ENCODE measurements at regions not wholly inside any gene's neighbourhood (a gene's known extent, or its start where the extent isn't known, plus 50 kb on each side); places are given as distances from the start of the nearest gene placed in this dataset.
"Not testable (repeated sequence)": the region's sequence is repeated elsewhere in the genome, so short reads cannot be mapped to it uniquely, and the experiment has no call there.

- DNase-seq: not testable (repeated sequence)
Observed at GRCh38 chr1:30458730-30459485, 264.5 kb downstream of the MATN1 start.

- DNase-seq: no peak
Observed at GRCh38 chr1:30452925-30453324, 270.5 kb downstream of the MATN1 start.

- no peak for DNase-seq
Observed at GRCh38 chr1:30452170-30452569, 271.2 kb downstream of the MATN1 start.

- DNase-seq: no peak
Observed at GRCh38 chr1:30451532-30452125, 271.8 kb downstream of the MATN1 start.

GRCh38 chr1:30450818-30451233 lies 272.6 kb downstream of the MATN1 start:
- no peak for DNase-seq

- no peak for DNase-seq
Observed at GRCh38 chr1:30450148-30450817, 273.1 kb downstream of the MATN1 start.

GRCh38 chr1:30449428-30450147 lies 273.8 kb downstream of the MATN1 start:
- DNase-seq: no peak

GRCh38 chr1:30449003-30449402 lies 274.4 kb downstream of the MATN1 start:
- no peak for DNase-seq

- no peak for DNase-seq
Observed at GRCh38 chr1:30447701-30448100, 275.7 kb downstream of the MATN1 start.

GRCh38 chr1:30447080-30447479 lies 276.3 kb downstream of the MATN1 start:
- DNase-seq: no peak

- no peak for DNase-seq
Observed at GRCh38 chr1:30446508-30446907, 276.9 kb downstream of the MATN1 start.

- DNase-seq: no peak
Observed at GRCh38 chr1:30446095-30446494, 277.3 kb downstream of the MATN1 start.

- DNase-seq: no peak
Observed at GRCh38 chr1:30445449-30445848, 277.9 kb downstream of the MATN1 start.

- DNase-seq: no peak
Observed at GRCh38 chr1:30444850-30445249, 278.5 kb downstream of the MATN1 start.

- no peak for DNase-seq
Observed at GRCh38 chr1:30444401-30444800, 279.0 kb downstream of the MATN1 start.

GRCh38 chr1:30438274-30438673 lies 285.1 kb downstream of the MATN1 start:
- DNase-seq: not testable (repeated sequence)

- DNase-seq: no peak
Observed at GRCh38 chr1:30437059-30437576, 286.3 kb downstream of the MATN1 start.

- DNase-seq: no peak
Observed at GRCh38 chr1:30427545-30427944, 295.8 kb downstream of the MATN1 start.

GRCh38 chr1:30425046-30425445 lies 298.3 kb downstream of the MATN1 start:
- DNase-seq: no peak

- DNase-seq: no peak
Observed at GRCh38 chr1:30423570-30423969, 299.8 kb downstream of the MATN1 start.

- DNase-seq: no peak
Observed at GRCh38 chr1:30422251-30422650, 301.1 kb downstream of the MATN1 start.

GRCh38 chr1:30420519-30421050 lies 302.8 kb downstream of the MATN1 start:
- no peak for DNase-seq

Data from skin of body (tissue), 1 donor.